K562 (cell line): ENCODE measurements at regions not wholly inside any gene's neighbourhood (a gene's known extent, or its start where the extent isn't known, plus 50 kb on each side); places are given as distances from the start of the nearest gene placed in this dataset.

Experiments
- ATAC-seq: fragments of 200-7000 bp; cut with Tn5 transposase; 3 replicates; pipeline ENCODE4 v1.9.1; 2020; ENCODE audit warnings: moderate library complexity
- BruUV-seq: library from RNA; stranded (reverse); fragments of 400-500 nt; replicated peaks from 2 replicates; lab custom pipeline; 2021; lab: Mats Ljungman, UMichigan
- CTCF ChIA-PET: fragments of 300-600 bp; formaldehyde crosslinking; extraction: SDS; loops from one replicate; lab custom pipeline; 2021; ENCODE audit warnings: low intra/inter-chr PET ratio; lab: Yijun Ruan, JAX
- POLR2A ChIA-PET: fragments of 300-600, 350-650 bp; sonication (Branson Sonifier 250); formaldehyde crosslinking; extraction: SDS; loops from one replicate; lab custom pipeline; 2021; ENCODE audit warnings: antibody characterized with exemption, inconsistent platforms; lab: Yijun Ruan, JAX
- DNase-seq, 4 experiments: peaks; one replicate each; pipeline versions ENCODE4 v3.0.0 to v3.0.0-alpha.2; 2011 to 2018; ENCODE audit warnings: low spot score in 3 of 4, mixed read lengths in 3 of 4; ENCODE audit errors: extremely low read depth in 1 of 4
- FAIRE-seq: peaks from 2 replicates; lab custom pipeline; 2011; peaks lifted over from hg19 to GRCh38; lab: Jason Lieb, UNC
- H2AFZ ChIP-seq: 2 replicates; pipeline ENCODE4 v1.6.0; 2011; ENCODE audit warnings: low read depth, low read length, control low read depth, inconsistent platforms
- H3K27ac ChIP-seq: fragments of 200-600 bp; 3 replicates; pipeline ENCODE4 v1.8.0; 2011; ENCODE audit warnings: low read depth, mild to moderate bottlenecking, control low read depth, inconsistent platforms, low read length, moderate library complexity, mixed read lengths; ENCODE audit errors: extremely low read depth
- H3K27me3 ChIP-seq, 2 experiments: fragments of 300-600 bp in 1 of 2; 2 replicates in 1 of 2; 3 replicates in 1 of 2; pipeline versions ENCODE4 v1.6.0 to v1.8.0; 2011; ENCODE audit warnings: inconsistent platforms in 2 of 2, low read length in 2 of 2, mild to moderate bottlenecking in 1 of 2, mixed read lengths in 1 of 2, moderate library complexity in 1 of 2; ENCODE audit not compliant: control insufficient read depth in 2 of 2, insufficient read depth in 2 of 2
- H3K36me3 ChIP-seq: fragments of 300-600 bp; 3 replicates; pipeline ENCODE4 v1.8.0; 2011; ENCODE audit warnings: mild to moderate bottlenecking, low read length, inconsistent platforms; ENCODE audit not compliant: control insufficient read depth, insufficient read depth
- H3K4me1 ChIP-seq, 2 experiments: fragments of 200-600 bp in 1 of 2; replicated peaks in 1 of 2; 2 replicates in 1 of 2; 3 replicates in 1 of 2; pipeline versions ENCODE4 v1.5.1 to v1.8.0; 2011; ENCODE audit warnings: inconsistent platforms in 2 of 2, low read length in 2 of 2, mild to moderate bottlenecking in 1 of 2, mixed read lengths in 1 of 2, moderate library complexity in 1 of 2; ENCODE audit not compliant: control insufficient read depth in 2 of 2, insufficient read depth in 2 of 2
- H3K4me2 ChIP-seq: 2 replicates; pipeline ENCODE4 v1.6.1; 2011; ENCODE audit warnings: low read length, control low read depth, inconsistent platforms, mixed read lengths; ENCODE audit not compliant: insufficient read depth
- H3K4me3 ChIP-seq: fragments of 200-600 bp; sonication (generic), shearing (Covaris generic); 2 replicates; pipeline ENCODE4 v1.5.1; 2016; ENCODE audit warnings: control low read depth, inconsistent platforms
- H3K79me2 ChIP-seq: fragments of 200-600 bp; 3 replicates; pipeline ENCODE4 v1.8.0; 2011; ENCODE audit warnings: low read length, inconsistent platforms; ENCODE audit not compliant: control insufficient read depth, insufficient read depth
- H3K9ac ChIP-seq, 2 experiments: 2 replicates each; pipeline versions ENCODE4 v1.6.0 to v1.6.1; 2011; ENCODE audit warnings: low read depth in 2 of 2, low read length in 2 of 2, control low read depth in 1 of 2, inconsistent platforms in 1 of 2, mild to moderate bottlenecking in 1 of 2, mixed read lengths in 1 of 2; ENCODE audit not compliant: insufficient read depth in 1 of 2
- H3K9me1 ChIP-seq: one replicate; pipeline ENCODE4 v1.6.0; 2011; ENCODE audit warnings: inconsistent platforms, mild to moderate bottlenecking, low read length, moderate library complexity; ENCODE audit not compliant: control insufficient read depth, insufficient read depth
- H3K9me3 ChIP-seq: replicated peaks from 2 replicates; pipeline ENCODE4 v1.5.1; 2011; ENCODE audit warnings: low read depth, low read length, inconsistent platforms; ENCODE audit not compliant: control insufficient read depth, insufficient read depth
- H4K20me1 ChIP-seq: replicated peaks from 2 replicates; pipeline ENCODE4 v1.6.1; 2011; ENCODE audit warnings: low read length, inconsistent platforms, mixed read lengths; ENCODE audit not compliant: control insufficient read depth, insufficient read depth
- ARHGAP35 ChIP-seq: fragments of 450-650 bp; IDR thresholded peaks from 2 replicates; pipeline ENCODE4 v1.6.1; 2018; ENCODE audit not compliant: partially characterized antibody
- CBX8 ChIP-seq: fragments of 200-600 bp; sonication (generic); IDR thresholded peaks from 2 replicates; pipeline ENCODE4 v1.6.1; 2012; ENCODE audit warnings: borderline replicate concordance, mixed run types, low read depth, mild to moderate bottlenecking, moderate library complexity, mixed read lengths, low read length, control low read depth, inconsistent platforms; ENCODE audit not compliant: poor library complexity, severe bottlenecking; ENCODE audit errors: extremely low read depth
- ELF1 ChIP-seq: fragments of 200-800 bp; sonication (Bioruptor generic); IDR thresholded peaks from 2 replicates; pipeline ENCODE4 v1.6.1; 2016; ENCODE audit warnings: missing genetic modification characterization, missing compliant biosample characterization
- GABPA ChIP-seq: fragments of 200-800 bp; sonication (Bioruptor generic); conservative IDR thresholded peaks from 2 replicates; pipeline ENCODE4 v1.6.1; 2016; ENCODE audit warnings: low read depth, missing genetic modification characterization, missing compliant biosample characterization
- JUNB ChIP-seq: fragments of 450-650 bp; formaldehyde crosslinking; conservative IDR thresholded peaks from 2 replicates; pipeline ENCODE4 v1.4.0; 2020; ENCODE audit warnings: mild to moderate bottlenecking
- NCOR1 ChIP-seq: fragments of 450-650 bp; IDR thresholded peaks from 2 replicates; pipeline ENCODE4 v1.6.1; 2016; ENCODE audit warnings: mild to moderate bottlenecking, moderate library complexity
- PCBP2 ChIP-seq: fragments of 200-400 bp; formaldehyde crosslinking; IDR thresholded peaks from 2 replicates; pipeline ENCODE4 v1.6.1; 2018; ENCODE audit warnings: low read length, low read depth, mild to moderate bottlenecking, moderate library complexity; ENCODE audit not compliant: poor library complexity, severe bottlenecking
- RBM34 ChIP-seq: fragments of 200-400 bp; formaldehyde crosslinking; IDR thresholded peaks from 2 replicates; pipeline ENCODE4 v1.6.1; 2018; ENCODE audit warnings: low read length, borderline replicate concordance; ENCODE audit not compliant: insufficient read depth
- ZBTB9 ChIP-seq: fragments of 450-650 bp; formaldehyde crosslinking; IDR thresholded peaks from 2 replicates; pipeline ENCODE4 v1.4.0; 2020; ENCODE audit warnings: mild to moderate bottlenecking, moderate library complexity
- ZEB2 ChIP-seq: fragments of 450-650 bp; IDR thresholded peaks from 2 replicates; pipeline ENCODE4 v1.6.1; 2016
- ZFP1 ChIP-seq: fragments of 450-650 bp; formaldehyde crosslinking; IDR thresholded peaks from 2 replicates; pipeline ENCODE4 v1.4.0; 2020; ENCODE audit warnings: mild to moderate bottlenecking, mixed read lengths
- ZFP36 ChIP-seq: fragments of 150-350 bp; IDR thresholded peaks from 2 replicates; pipeline ENCODE4 v1.6.1; 2018; ENCODE audit warnings: low read length, low read depth; ENCODE audit not compliant: partially characterized antibody
- ZNF584 ChIP-seq: fragments of 200-800 bp; sonication (Bioruptor generic); IDR thresholded peaks from 2 replicates; pipeline ENCODE4 v1.6.1; 2016; ENCODE audit warnings: low read depth, mild to moderate bottlenecking, missing genetic modification characterization, missing compliant biosample characterization
- ZNF589 ChIP-seq: fragments of 200-800 bp; sonication (Bioruptor generic); IDR thresholded peaks from 2 replicates; pipeline ENCODE4 v1.6.1; 2016; ENCODE audit warnings: low read depth, missing genetic modification characterization, missing compliant biosample characterization
- WGBS: fragments of 100-300 bp; shearing (Covaris generic); methylation state at CpG from one replicate; pipeline ENCODE4 v1.1.6; 2016; ENCODE audit warnings: low coverage, mixed read lengths; ENCODE audit not compliant: insufficient coverage; ENCODE audit errors: missing lambda C conversion rate; 5-methylcytosine and 5-hydroxymethylcytosine counted together
- in situ Hi-C: fragments of 300-500 bp; cut with MboI; formaldehyde crosslinking; loops from 4 replicates; pipeline ENCODE4 v1.15.0; 2018; ENCODE audit warnings: inconsistent platforms, mixed read lengths
- intact Hi-C: fragments of 100-400 bp; cut with micrococcal nuclease; formaldehyde crosslinking; loops from 2 replicates; pipeline ENCODE4 v1.14.2; 2022

GRCh38 chr16:86337138-86337537, 173.2 kb upstream of the FOXF1 start:
- Histone ChIP-seq H3K9me1 (no peaks in the 10 kb centered on the region), H4K20me1 (no peaks in the 10 kb centered on the region), H3K27ac (no peak overlapping the region), H3K9ac (no peak overlapping the region), H3K79me2 (no peaks in the 10 kb centered on the region), H3K4me1 (peaks cover 0 to 4% of the 10 kb centered on the region in 2 experiments; a peak in 1 of 5 replicates), H3K27me3 (peaks cover 0 to 18% of the 10 kb centered on the region in 2 experiments; a peak in 2 of 5 replicates), H3K36me3 (no peaks in the 10 kb centered on the region), H3K9me3 (no peaks in the 10 kb centered on the region), H2AFZ (no peak overlapping the region), H3K4me3 (no peak overlapping the region), H3K4me2 (no peak overlapping the region)
- ChIA-PET POLR2A (interaction anchor here (0.6 to 1.3 kb wide), 2 partner anchors 11 to 43 kb away, joined by 3 read pairs; no protein-coding TSS in a partner anchor), CTCF (no interaction called here)
- TF ChIP-seq ZFP1 (CRISPR knock-in tag) (no peak), PCBP2 (no peak)
- 7% methylated on average over 9 of the region's 18 CpGs for WGBS
- in situ Hi-C loops, result no loop called here
- BruUV-seq, result no TSS peak
- ATAC-seq (no peak), FAIRE-seq (no peak), DNase-seq (no peak)
- intact Hi-C loops, result no loop called here

DNA sequence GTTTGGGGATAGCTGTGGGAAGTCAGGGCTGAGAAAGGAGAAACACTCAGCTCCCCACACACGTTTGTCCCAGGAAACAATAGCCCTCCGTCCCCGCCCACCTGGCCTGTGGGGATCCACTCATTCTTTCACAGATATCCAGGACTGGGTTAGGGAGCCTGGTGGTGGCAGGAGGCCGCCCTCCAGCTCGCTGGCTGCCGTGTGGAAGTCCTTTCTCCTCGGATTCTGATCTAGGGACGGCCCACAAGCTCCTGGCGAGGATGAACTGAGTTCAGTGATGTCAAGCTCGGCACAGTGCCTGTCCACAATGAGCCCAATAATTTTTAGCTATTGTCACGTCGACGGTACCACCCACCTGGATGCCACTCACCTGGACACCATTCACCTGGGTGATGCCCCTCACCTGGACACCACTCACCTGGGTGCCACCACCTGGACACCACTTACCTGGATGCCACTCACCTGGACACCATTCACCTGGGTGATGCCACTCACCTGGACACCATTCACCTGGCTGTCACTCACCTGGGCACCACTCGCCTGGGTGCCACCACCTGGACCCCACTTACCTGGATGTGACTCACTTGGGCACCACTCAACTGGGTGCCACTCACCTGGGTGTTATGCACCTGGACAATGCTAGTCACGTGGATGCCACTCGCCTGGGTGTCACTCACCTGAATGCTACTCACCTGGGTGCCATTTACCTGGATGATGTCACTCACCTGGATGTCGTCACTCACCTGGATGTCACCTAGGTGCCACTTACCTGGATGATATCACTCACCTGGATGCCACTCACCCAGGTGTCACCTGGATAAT, 172.5 kb upstream of the FOXF1 start:
- Histone ChIP-seq H3K9me1 (no peaks in the 10 kb centered on the region), H3K9ac (no peak overlapping the region), H3K4me2 (no peak overlapping the region), H3K27ac (no peak overlapping the region), H4K20me1 (no peaks in the 10 kb centered on the region), H3K36me3 (no peaks in the 10 kb centered on the region), H3K79me2 (no peaks in the 10 kb centered on the region), H3K4me1 (peaks cover 0 to 4% of the 10 kb centered on the region in 2 experiments; a peak in 1 of 5 replicates), H2AFZ (no peak overlapping the region), H3K9me3 (no peaks in the 10 kb centered on the region), H3K4me3 (no peak overlapping the region), H3K27me3 (peaks cover 0 to 17% of the 10 kb centered on the region in 2 experiments; a peak in 3 of 5 replicates)
- intact Hi-C loops, result no loop called here
- BruUV-seq, result no TSS peak
- WGBS, result 5% methylated on average over 15 of the region's 17 CpGs
- ChIA-PET POLR2A (interaction anchor here (0.6 to 1.3 kb wide), 3 partner anchors 10 to 105 kb away, joined by 3 read pairs; no protein-coding TSS in a partner anchor), CTCF (no interaction called here)
- ATAC-seq (no peak), FAIRE-seq (no peak), DNase-seq (no peak)
- in situ Hi-C loops, result no loop called here
- no peak for TF ChIP-seq NCOR1
- peak; percentile 91; the same call in 1 of the 2 replicates for TF ChIP-seq ZEB2
- TF ChIP-seq ZNF584, result no peak
- no peak for TF ChIP-seq ZBTB9 (CRISPR knock-in tag)
- TF ChIP-seq ARHGAP35, result no peak
- TF ChIP-seq GABPA (tag), result no peak
- TF ChIP-seq ELF1 (tag), result no peak
- no peak for TF ChIP-seq ZFP36
- TF ChIP-seq ZNF589 (CRISPR knock-in tag), result no peak
- no peak for TF ChIP-seq CBX8
- TF ChIP-seq RBM34, result no peak
- no peak for TF ChIP-seq JUNB (CRISPR knock-in tag)
